GM12801 (cell line): ENCODE measurements at regions not wholly inside any gene's neighbourhood (a gene's known extent, or its start where the extent isn't known, plus 50 kb on each side); places are given as distances from the start of the nearest gene placed in this dataset.

Source experiments
- TF ChIP-seq, protein P1 (sequence below): IDR thresholded peaks from one replicate; pipeline ENCODE4 v1.5.1; 2011; ENCODE audit warnings: control low read depth; ENCODE audit not compliant: insufficient read length; ENCODE audit errors: extremely low read depth

DNA sequence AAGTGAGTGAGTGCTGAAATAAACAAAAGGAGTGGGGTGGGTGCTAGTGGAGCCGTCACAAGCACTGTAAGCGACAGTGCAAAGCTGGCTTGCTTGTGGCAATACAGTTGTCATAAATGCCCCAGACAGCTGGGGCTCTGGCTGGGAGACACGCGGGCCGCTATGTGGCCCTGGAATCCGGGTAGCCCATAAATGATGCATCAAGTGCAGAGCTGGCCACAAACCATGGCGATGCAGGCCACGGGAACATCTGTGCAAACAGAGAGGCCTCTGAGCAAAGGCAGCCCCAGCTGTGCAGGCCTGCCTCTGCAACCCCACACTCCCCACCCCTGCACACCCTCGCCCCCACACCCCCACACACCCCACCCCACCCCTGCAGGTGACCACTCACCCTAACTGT lies 349.2 kb upstream of the ID2 start:
- TF ChIP-seq, protein P1, sequence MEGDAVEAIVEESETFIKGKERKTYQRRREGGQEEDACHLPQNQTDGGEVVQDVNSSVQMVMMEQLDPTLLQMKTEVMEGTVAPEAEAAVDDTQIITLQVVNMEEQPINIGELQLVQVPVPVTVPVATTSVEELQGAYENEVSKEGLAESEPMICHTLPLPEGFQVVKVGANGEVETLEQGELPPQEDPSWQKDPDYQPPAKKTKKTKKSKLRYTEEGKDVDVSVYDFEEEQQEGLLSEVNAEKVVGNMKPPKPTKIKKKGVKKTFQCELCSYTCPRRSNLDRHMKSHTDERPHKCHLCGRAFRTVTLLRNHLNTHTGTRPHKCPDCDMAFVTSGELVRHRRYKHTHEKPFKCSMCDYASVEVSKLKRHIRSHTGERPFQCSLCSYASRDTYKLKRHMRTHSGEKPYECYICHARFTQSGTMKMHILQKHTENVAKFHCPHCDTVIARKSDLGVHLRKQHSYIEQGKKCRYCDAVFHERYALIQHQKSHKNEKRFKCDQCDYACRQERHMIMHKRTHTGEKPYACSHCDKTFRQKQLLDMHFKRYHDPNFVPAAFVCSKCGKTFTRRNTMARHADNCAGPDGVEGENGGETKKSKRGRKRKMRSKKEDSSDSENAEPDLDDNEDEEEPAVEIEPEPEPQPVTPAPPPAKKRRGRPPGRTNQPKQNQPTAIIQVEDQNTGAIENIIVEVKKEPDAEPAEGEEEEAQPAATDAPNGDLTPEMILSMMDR, result no peak

DNA sequence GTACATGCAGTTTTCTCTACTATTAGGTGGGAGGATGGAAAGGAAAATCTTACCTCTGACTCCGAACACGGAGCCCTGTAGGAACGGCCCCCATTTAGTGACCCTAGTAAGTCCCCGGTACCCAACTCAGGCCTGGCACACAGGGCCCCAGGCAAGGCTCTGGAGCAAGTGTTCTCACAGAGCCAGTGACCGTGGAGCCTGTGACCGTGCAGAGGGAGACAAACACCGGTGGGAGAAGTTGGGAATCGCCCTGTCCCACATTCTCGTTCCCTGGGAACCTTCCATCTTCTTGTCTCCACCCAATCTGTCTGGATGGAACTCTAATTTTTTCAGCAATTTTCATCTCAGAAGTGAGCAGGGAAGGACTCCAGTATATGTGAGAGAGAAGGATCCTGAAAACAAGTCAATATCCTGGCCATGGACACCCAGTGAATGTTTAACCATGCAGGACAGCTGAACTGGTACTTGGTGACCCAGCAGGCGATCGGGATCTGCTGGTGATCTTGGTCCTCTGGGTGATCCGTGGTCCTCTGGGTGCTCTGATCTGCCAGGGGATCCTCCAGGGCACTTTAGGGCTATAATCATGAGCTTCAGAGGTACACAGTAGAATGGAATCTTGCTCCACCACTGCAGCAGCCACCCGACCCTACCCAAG lies 348.6 kb upstream of the ID2 start:
- TF ChIP-seq, protein P1, result no peak

DNA sequence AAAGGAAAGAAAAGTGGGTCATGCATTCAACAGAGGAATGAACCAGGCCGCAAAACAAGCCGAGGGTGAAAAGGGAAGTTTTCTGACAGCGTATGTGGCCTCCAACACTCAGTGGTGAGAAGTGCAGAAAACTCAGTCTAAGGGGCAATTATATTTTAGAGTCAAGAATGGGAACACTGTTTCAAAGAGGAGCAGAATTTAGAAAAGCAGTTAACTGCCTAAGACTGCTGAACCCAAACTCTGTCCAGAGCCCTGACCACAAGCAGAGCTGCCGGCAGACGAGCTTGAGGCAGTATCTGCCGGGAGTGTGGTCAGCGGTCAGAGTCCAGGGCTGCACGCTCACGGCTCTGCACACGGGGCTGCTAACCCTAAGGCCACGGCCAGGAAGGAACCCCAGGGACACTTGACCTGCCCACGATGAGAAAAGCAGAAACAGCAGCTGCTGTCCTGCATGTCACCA lies 347.0 kb upstream of the ID2 start:
- TF ChIP-seq, protein P1, result no peak

DNA sequence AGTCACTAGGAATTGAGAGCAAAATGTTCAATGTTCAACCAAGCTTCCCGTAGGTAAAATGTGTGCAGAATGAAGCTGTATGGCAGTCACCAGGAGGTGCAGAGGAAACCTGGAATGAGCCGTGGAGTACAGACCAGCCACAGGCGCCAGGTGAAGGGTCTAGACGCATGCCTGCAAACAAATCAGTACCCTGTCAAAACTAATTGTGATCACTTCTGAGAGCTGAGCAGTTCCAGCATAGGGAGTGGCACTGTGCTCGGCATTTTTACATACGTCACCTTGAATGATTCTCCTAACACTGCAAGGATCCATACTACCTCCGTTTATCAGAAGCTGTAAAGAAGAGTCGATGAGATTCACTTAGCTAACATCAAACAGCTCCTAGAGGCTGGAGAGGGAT lies 346.1 kb upstream of the ID2 start:
- TF ChIP-seq, protein P1, result no peak

DNA sequence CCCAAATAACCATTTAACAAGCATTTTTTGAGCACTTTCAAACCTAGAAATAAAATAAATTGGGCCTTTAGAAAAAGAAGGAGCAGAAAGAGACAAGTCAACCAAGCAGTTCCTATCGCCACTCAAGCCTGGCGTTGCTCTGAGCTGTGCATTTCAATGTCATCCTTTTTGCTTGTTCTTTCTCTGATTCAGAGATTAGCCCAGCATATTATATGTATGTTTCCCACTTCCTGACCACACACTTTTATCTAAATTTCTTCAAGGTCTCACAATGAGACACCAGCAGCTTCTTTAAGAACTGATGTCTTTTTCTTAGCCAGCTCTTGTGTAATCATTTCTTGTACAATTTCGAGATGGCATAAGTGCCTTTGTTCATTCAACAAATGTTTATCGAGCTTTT lies 344.5 kb upstream of the ID2 start:
- TF ChIP-seq, protein P1, result no peak

DNA sequence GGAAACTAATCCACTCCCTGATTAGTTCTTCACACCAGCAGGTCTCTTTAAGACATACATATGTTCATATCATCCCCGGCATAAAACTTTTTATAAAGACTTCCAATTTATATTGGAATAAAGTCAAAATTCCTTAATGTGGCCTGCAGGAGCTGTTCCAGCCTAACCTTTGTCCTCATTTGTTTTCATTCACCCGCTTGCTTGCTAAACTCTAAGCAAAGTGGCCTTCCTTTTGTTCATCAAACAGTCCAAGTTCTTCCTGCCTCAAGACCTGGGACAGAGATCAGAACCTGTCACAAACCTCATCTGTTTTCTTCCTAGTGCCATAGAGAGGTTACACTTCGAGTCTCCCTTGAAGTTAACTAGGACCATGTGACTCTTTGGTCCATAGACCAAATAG lies 339.4 kb upstream of the ID2 start:
- TF ChIP-seq, protein P1, result no peak

DNA sequence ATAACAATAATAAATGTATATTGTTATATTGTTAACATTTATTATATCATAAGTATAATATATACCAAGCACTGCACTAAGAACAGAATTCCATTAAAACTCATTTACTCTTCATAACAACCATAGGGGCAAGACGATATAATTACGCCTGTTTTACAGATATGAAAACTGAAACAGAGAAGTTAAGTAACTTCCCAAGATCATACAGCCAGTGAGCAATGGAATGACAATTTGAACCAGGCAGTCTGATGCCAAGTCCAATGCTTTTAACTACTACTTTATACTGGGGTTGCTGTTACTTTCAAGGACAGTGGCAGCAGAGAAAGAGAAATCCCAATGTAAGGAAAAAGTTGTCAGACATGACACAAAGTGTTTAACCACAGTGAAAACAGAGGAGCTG lies 338.8 kb upstream of the ID2 start:
- TF ChIP-seq, protein P1, result no peak
